H9 (cell line): ENCODE measurements at regions not wholly inside any gene's neighbourhood (a gene's known extent, or its start where the extent isn't known, plus 50 kb on each side); places are given as distances from the start of the nearest gene placed in this dataset.
"Not testable (repeated sequence)": the region's sequence is repeated elsewhere in the genome, so short reads cannot be mapped to it uniquely, and the experiment has no call there.

ENCODE experiments used
- DNase-seq: peaks from one replicate; pipeline ENCODE4 v3.0.0-alpha.2; 2017
- H2AFZ ChIP-seq: one replicate; pipeline ENCODE4 v1.6.1; 2013; ENCODE audit warnings: mild to moderate bottlenecking, low read length, control low read depth, moderate library complexity
- H2AK5ac ChIP-seq: 2 replicates; pipeline ENCODE4 v1.6.1; 2013; ENCODE audit warnings: low read length, control low read depth, mixed read lengths; ENCODE audit not compliant: insufficient read length
- H2BK120ac ChIP-seq: one replicate; pipeline ENCODE4 v1.6.1; 2013; ENCODE audit warnings: low read depth, mild to moderate bottlenecking, low read length, control low read depth, inconsistent platforms; ENCODE audit not compliant: poor library complexity, severe bottlenecking
- H2BK12ac ChIP-seq: 2 replicates; pipeline ENCODE4 v1.6.1; 2013; ENCODE audit warnings: low read length, control low read depth, mixed read lengths, low read depth; ENCODE audit not compliant: insufficient read length
- H2BK15ac ChIP-seq: 2 replicates; pipeline ENCODE4 v1.6.1; 2013; ENCODE audit warnings: low read depth, low read length, control low read depth
- H2BK20ac ChIP-seq: one replicate; pipeline ENCODE4 v1.6.1; 2013; ENCODE audit warnings: low read depth, mild to moderate bottlenecking, low read length, control low read depth, inconsistent platforms; ENCODE audit not compliant: poor library complexity, severe bottlenecking
- H2BK5ac ChIP-seq: 2 replicates; pipeline ENCODE4 v1.6.1; 2013; ENCODE audit warnings: low read length, control low read depth, mixed read lengths; ENCODE audit not compliant: insufficient read length
- H3K14ac ChIP-seq: 2 replicates; pipeline ENCODE4 v1.6.1; 2013; ENCODE audit warnings: low read length, control low read depth; ENCODE audit not compliant: insufficient read depth
- H3K18ac ChIP-seq: 2 replicates; pipeline ENCODE4 v1.6.1; 2013; ENCODE audit warnings: low read depth, mild to moderate bottlenecking, mixed read lengths, low read length, control low read depth; ENCODE audit not compliant: insufficient read length
- H3K23ac ChIP-seq: 2 replicates; pipeline ENCODE4 v1.6.1; 2013; ENCODE audit warnings: low read length, control low read depth, mixed read lengths, low read depth; ENCODE audit not compliant: insufficient read length
- H3K23me2 ChIP-seq: 2 replicates; pipeline ENCODE4 v1.6.1; 2013; ENCODE audit warnings: low read depth, mild to moderate bottlenecking, mixed read lengths, low read length, control low read depth; ENCODE audit not compliant: insufficient read length, poor library complexity, severe bottlenecking
- H3K27ac ChIP-seq: 2 replicates; pipeline ENCODE4 v1.5.1; 2013; ENCODE audit warnings: low read length, control low read depth, mixed read lengths, low read depth; ENCODE audit not compliant: insufficient read length
- H3K27me3 ChIP-seq: 2 replicates; pipeline ENCODE4 v1.6.1; 2013; ENCODE audit warnings: low read length, control low read depth, inconsistent platforms; ENCODE audit not compliant: insufficient read depth
- H3K4ac ChIP-seq: 2 replicates; pipeline ENCODE4 v1.6.1; 2013; ENCODE audit warnings: low read depth, mild to moderate bottlenecking, control low read depth, inconsistent platforms, low read length, moderate library complexity
- H3K4me1 ChIP-seq: 2 replicates; pipeline ENCODE4 v1.6.1; 2013; ENCODE audit warnings: low read length, control low read depth, inconsistent platforms; ENCODE audit not compliant: insufficient read depth
- H3K4me2 ChIP-seq: 2 replicates; pipeline ENCODE4 v1.6.1; 2013; ENCODE audit warnings: low read length, control low read depth, mixed read lengths; ENCODE audit not compliant: insufficient read length, insufficient read depth
- H3K56ac ChIP-seq: 2 replicates; pipeline ENCODE4 v1.6.1; 2013; ENCODE audit warnings: low read depth, mild to moderate bottlenecking, mixed read lengths, low read length, control low read depth; ENCODE audit not compliant: insufficient read length
- H3K79me1 ChIP-seq: 2 replicates; pipeline ENCODE4 v1.6.1; 2013; ENCODE audit warnings: low read depth, mild to moderate bottlenecking, moderate library complexity, low read length, control low read depth, inconsistent platforms; ENCODE audit not compliant: insufficient read depth, poor library complexity, severe bottlenecking
- H3K79me2 ChIP-seq: 2 replicates; pipeline ENCODE4 v1.6.1; 2013; ENCODE audit warnings: low read length, control low read depth, inconsistent platforms; ENCODE audit not compliant: insufficient read depth
- H3K9ac ChIP-seq: 2 replicates; pipeline ENCODE4 v1.6.1; 2013; ENCODE audit warnings: low read length, control low read depth, mixed read lengths; ENCODE audit not compliant: insufficient read length; ENCODE audit errors: extremely low read depth
- H3K9me3 ChIP-seq: one replicate; pipeline ENCODE4 v1.6.1; 2013; ENCODE audit warnings: low read depth, low read length, inconsistent platforms; ENCODE audit not compliant: control insufficient read depth
- H3T11ph ChIP-seq: one replicate; pipeline ENCODE4 v1.6.1; 2013; ENCODE audit warnings: mild to moderate bottlenecking, low read length, control low read depth, inconsistent platforms
- H4K20me1 ChIP-seq: one replicate; pipeline ENCODE4 v1.6.1; 2013; ENCODE audit not compliant: control insufficient read depth, insufficient read length, insufficient read depth
- H4K5ac ChIP-seq: 2 replicates; pipeline ENCODE4 v1.6.1; 2013; ENCODE audit warnings: low read depth, mild to moderate bottlenecking, mixed read lengths, low read length, control low read depth; ENCODE audit not compliant: insufficient read length
- H4K8ac ChIP-seq: replicated peaks from 2 replicates; pipeline ENCODE4 v1.6.1; 2013; ENCODE audit warnings: low read length, control low read depth, mixed read lengths, low read depth; ENCODE audit not compliant: insufficient read length
- H4K91ac ChIP-seq: 2 replicates; pipeline ENCODE4 v1.6.1; 2013; ENCODE audit warnings: low read depth, mild to moderate bottlenecking, moderate library complexity, mixed read lengths, low read length, control low read depth; ENCODE audit not compliant: insufficient read length
- H3K27ac Mint-ChIP-seq, 3 experiments: 2 replicates in 2 of 3; 3 replicates in 1 of 3; pipeline ENCODE4 v1.8.0; 2020 to 2021; ENCODE audit warnings: mixed read lengths in 3 of 3, mild to moderate bottlenecking in 1 of 3, moderate library complexity in 1 of 3
- H3K27me3 Mint-ChIP-seq: 2 replicates; pipeline ENCODE4 v1.8.0; 2021; ENCODE audit warnings: low read depth, mild to moderate bottlenecking, moderate library complexity, mixed read lengths
- H3K36me3 Mint-ChIP-seq, 3 experiments: 2 replicates in 2 of 3; 3 replicates in 1 of 3; pipeline ENCODE4 v1.8.0; 2020 to 2021; ENCODE audit warnings: low read depth in 3 of 3, mixed read lengths in 3 of 3; ENCODE audit not compliant: insufficient read depth in 1 of 3
- H3K4me1 Mint-ChIP-seq, 2 experiments: 2 replicates each; pipeline ENCODE4 v1.8.0; 2020; ENCODE audit warnings: mixed read lengths in 2 of 2
- H3K4me3 Mint-ChIP-seq, 2 experiments: 2 replicates in 1 of 2; 3 replicates in 1 of 2; pipeline ENCODE4 v1.8.0; 2020 to 2021; ENCODE audit warnings: mild to moderate bottlenecking in 2 of 2, mixed read lengths in 2 of 2, moderate library complexity in 1 of 2
- H3K9me3 Mint-ChIP-seq, 2 experiments: 2 replicates in 1 of 2; 3 replicates in 1 of 2; pipeline ENCODE4 v1.8.0; 2020; ENCODE audit warnings: mild to moderate bottlenecking in 2 of 2, mixed read lengths in 2 of 2, moderate library complexity in 1 of 2
- whole genome bisulfite sequencing: extraction: QIAGEN DNeasy Blood & Tissue Kit; methylation state at CpG from one replicate; pipeline ENCODE4 v1.1.7; 2013; ENCODE audit warnings: missing lambda C conversion rate, low lambda C conversion rate, mixed read lengths; ENCODE audit not compliant: insufficient read length; ENCODE audit errors: extremely low coverage; 5-methylcytosine and 5-hydroxymethylcytosine counted together
- TF ChIP-seq, protein P1 (sequence below): fragments of 200-600 bp; sonication (generic); conservative IDR thresholded peaks from 3 replicates; pipeline ENCODE4 v1.8.0; 2021; ENCODE audit warnings: antibody characterized with exemption, mild to moderate bottlenecking

DNA sequence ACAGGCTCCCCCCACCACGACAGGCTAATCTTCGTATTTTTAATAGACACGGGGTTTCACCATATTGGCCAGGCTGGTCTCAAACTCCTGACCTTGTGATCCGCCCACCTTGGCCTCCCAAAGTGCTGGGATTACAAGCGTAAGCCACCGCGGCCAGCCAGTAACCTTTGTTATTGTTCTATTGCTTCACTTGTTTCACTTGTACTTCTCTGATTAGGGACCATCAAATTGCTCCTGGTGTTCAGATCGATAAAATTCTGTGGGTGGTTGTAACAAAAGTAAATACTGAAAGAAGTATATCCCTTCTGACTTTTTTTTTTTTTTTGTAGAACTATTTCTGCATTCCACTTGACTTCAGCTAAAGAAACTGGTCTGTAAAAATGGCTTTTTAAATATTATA, 445.5 kb upstream of the CDH10 start:
- H3K27ac ChIP-seq: no peak overlapping the region
- H3K79me2 ChIP-seq: no peaks in the 10 kb centered on the region
- H3K18ac ChIP-seq: no peak overlapping the region
- H3K4ac ChIP-seq: no peak overlapping the region
- no peaks in the 10 kb centered on the region for H3K79me1 ChIP-seq
- H4K20me1 ChIP-seq: no peaks in the 10 kb centered on the region
- H3K27me3 ChIP-seq: no peaks in the 10 kb centered on the region
- H4K91ac ChIP-seq: no peak overlapping the region
- no peak overlapping the region for H3K56ac ChIP-seq
- no peak overlapping the region for H3K14ac ChIP-seq
- no peak overlapping the region for H3K23ac ChIP-seq
- no peak overlapping the region for H4K5ac ChIP-seq
- no peak for DNase-seq
- no peak overlapping the region for H3K4me2 ChIP-seq
- H3K27me3 Mint-ChIP-seq: no peaks in the 10 kb centered on the region
- H2BK5ac ChIP-seq: no peak overlapping the region
- no peak overlapping the region for H3K4me3 Mint-ChIP-seq
- H2BK120ac ChIP-seq: no peak overlapping the region
- no peak overlapping the region for H3K27ac Mint-ChIP-seq
- no peak overlapping the region for H3K9ac ChIP-seq
- H2BK20ac ChIP-seq: no peak overlapping the region
- TF ChIP-seq, protein P1, sequence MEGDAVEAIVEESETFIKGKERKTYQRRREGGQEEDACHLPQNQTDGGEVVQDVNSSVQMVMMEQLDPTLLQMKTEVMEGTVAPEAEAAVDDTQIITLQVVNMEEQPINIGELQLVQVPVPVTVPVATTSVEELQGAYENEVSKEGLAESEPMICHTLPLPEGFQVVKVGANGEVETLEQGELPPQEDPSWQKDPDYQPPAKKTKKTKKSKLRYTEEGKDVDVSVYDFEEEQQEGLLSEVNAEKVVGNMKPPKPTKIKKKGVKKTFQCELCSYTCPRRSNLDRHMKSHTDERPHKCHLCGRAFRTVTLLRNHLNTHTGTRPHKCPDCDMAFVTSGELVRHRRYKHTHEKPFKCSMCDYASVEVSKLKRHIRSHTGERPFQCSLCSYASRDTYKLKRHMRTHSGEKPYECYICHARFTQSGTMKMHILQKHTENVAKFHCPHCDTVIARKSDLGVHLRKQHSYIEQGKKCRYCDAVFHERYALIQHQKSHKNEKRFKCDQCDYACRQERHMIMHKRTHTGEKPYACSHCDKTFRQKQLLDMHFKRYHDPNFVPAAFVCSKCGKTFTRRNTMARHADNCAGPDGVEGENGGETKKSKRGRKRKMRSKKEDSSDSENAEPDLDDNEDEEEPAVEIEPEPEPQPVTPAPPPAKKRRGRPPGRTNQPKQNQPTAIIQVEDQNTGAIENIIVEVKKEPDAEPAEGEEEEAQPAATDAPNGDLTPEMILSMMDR: no peak
- H3K9me3 Mint-ChIP-seq: no peaks in the 10 kb centered on the region
- no CpG with 5 or more reads among the region's 8 CpGs for WGBS
- no peak overlapping the region for H4K8ac ChIP-seq
- no peak overlapping the region for H2BK15ac ChIP-seq
- no peaks in the 10 kb centered on the region for H3K9me3 ChIP-seq
- no peaks in the 10 kb centered on the region for H3K23me2 ChIP-seq
- H3K4me1 ChIP-seq: no peaks in the 10 kb centered on the region
- H3T11ph ChIP-seq: no peak overlapping the region
- H2AK5ac ChIP-seq: no peak overlapping the region
- H3K36me3 Mint-ChIP-seq: no peaks in the 10 kb centered on the region
- H3K4me1 Mint-ChIP-seq: no peaks in the 10 kb centered on the region
- no peak overlapping the region for H2BK12ac ChIP-seq
- no peak overlapping the region for H2AFZ ChIP-seq

DNA sequence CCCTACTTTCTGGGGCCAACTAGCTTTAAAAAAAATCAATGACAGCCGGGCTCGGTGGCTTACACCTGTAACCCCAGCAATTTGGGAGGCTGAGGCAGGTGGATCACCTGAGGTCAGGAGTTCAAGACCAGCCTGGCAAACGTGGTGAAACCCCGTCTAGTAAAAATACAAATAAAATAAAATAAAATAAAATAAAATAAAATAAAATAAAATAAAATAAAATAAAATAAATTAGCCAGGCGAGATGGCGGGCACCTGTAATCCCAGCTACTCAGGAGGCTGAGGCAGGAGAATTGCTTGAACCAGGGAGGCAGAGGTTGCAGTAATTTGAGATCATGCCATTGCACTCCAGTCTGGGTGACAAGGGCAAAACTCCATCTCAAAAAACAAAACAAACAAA, 443.9 kb upstream of the CDH10 start:
- not testable (repeated sequence) for H3K56ac ChIP-seq, H2BK12ac ChIP-seq, H3K23me2 ChIP-seq, H2AK5ac ChIP-seq, H2AFZ ChIP-seq, H3K14ac ChIP-seq, H3K4me1 ChIP-seq, H2BK15ac ChIP-seq, H3K4ac ChIP-seq, H3K36me3 Mint-ChIP-seq, H3K27ac Mint-ChIP-seq, H3K79me2 ChIP-seq, H3K23ac ChIP-seq, H3K79me1 ChIP-seq, DNase-seq, H3K18ac ChIP-seq, H2BK5ac ChIP-seq, H2BK20ac ChIP-seq, H3K4me2 ChIP-seq, H3K9me3 ChIP-seq, H4K5ac ChIP-seq, H3T11ph ChIP-seq, H3K27me3 Mint-ChIP-seq, H3K4me1 Mint-ChIP-seq, H3K27ac ChIP-seq, H4K91ac ChIP-seq, H3K4me3 Mint-ChIP-seq, H3K9me3 Mint-ChIP-seq, H4K8ac ChIP-seq, H3K9ac ChIP-seq, H4K20me1 ChIP-seq, H2BK120ac ChIP-seq, H3K27me3 ChIP-seq
- WGBS: no CpG with 5 or more reads among the region's 6 CpGs
